ENCODE measurements at regions not wholly inside any gene's neighbourhood (a gene's known extent, or its start where the extent isn't known, plus 50 kb on each side); places are given as distances from the start of the nearest gene placed in this dataset.

DNA sequence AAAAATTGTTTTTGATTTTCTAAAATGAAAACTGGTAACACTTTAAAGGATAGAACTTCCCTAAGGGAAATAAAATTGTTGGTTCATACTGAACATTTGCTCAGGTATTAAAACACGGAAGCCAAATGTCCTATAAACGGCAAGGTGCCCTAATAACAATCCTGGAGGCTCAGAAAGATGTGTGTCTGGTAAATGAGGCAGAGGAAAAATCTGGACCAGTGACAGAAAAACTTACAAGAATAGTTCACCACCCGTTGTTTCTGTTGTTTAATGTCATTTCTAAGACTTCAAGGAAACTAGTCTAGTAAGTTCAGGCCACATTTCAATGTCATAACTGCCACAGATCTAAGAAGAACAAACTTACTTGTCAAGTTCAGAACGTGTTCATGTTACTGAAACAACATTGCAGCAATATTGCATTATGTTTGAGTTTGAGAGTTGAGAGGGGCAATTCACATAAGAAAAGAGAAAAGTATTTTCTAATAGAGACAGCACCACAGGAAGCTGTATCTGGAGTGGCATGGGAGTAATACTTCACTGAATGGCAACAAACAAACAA is 476.6 kb downstream of the GRXCR1 start:
- TF ChIP-seq EZH2 (IDR thresholded peaks at IDR 0.05) (no peak), POLR2AphosphoS5 (IDR thresholded peaks at IDR 0.05; ENCODE audit: borderline replicate concordance, low read depth, low read length) (no peak), FOXP2 (optimal IDR thresholded peaks at IDR 0.05; ENCODE audit: control extremely low read depth, extremely low read length, insufficient read depth) (no peak)

All from SK-N-MC (cell line).